GM10266 (cell line): ENCODE measurements at regions not wholly inside any gene's neighbourhood (a gene's known extent, or its start where the extent isn't known, plus 50 kb on each side); places are given as distances from the start of the nearest gene placed in this dataset.

Experiments used
- DNase-seq: peaks from one replicate; pipeline ENCODE4 v3.0.0; 2012; ENCODE audit errors: extremely low spot score
- CTCF ChIP-seq: IDR thresholded peaks from 2 replicates; pipeline ENCODE4 v1.5.1; 2012; ENCODE audit warnings: mild to moderate bottlenecking, low read depth; ENCODE audit not compliant: control insufficient read depth, insufficient read depth; ENCODE audit errors: missing control alignments

GRCh38 chr2:236988690-236989624 lies 96.7 kb upstream of the COPS8 start:
- no peak for TF ChIP-seq CTCF
- no peak for DNase-seq

- DNase-seq: no peak
- TF ChIP-seq CTCF: no peak
Observed at GRCh38 chr2:236990552-236990951, 95.1 kb upstream of the COPS8 start.

- no peak for TF ChIP-seq CTCF
- no peak for DNase-seq
Observed at GRCh38 chr2:236991874-236992273, 93.8 kb upstream of the COPS8 start.

- no peak for DNase-seq
- TF ChIP-seq CTCF: no peak
Observed at GRCh38 chr2:236993286-236993685, 92.4 kb upstream of the COPS8 start.

- TF ChIP-seq CTCF: no peak
- no peak for DNase-seq
Observed at GRCh38 chr2:236994361-236994760, 91.3 kb upstream of the COPS8 start.

GRCh38 chr2:236997069-236997715 lies 88.5 kb upstream of the COPS8 start:
- no peak for DNase-seq
- TF ChIP-seq CTCF: no peak

- TF ChIP-seq CTCF: no peak
- no peak for DNase-seq
Observed at GRCh38 chr2:236998236-236998635, 87.5 kb upstream of the COPS8 start.
